Activated CD8-positive, alpha-beta memory T cell treated with anti-CD3 and anti-CD28 coated beads, Interleukin-2, amount 50 U/mL, for 24 hours (primary cell): ENCODE measurements at regions not wholly inside any gene's neighbourhood (a gene's known extent, or its start where the extent isn't known, plus 50 kb on each side); places are given as distances from the start of the nearest gene placed in this dataset.

Experiments used
- DNase-seq: peaks from one replicate; pipeline ENCODE4 v3.0.0-alpha.2; 2020; ENCODE audit errors: extremely low read depth

- no peak for DNase-seq
These were observed 179.9 kb downstream of the NPHP4 start for GRCh38 chr1:5812295-5812694.

- DNase-seq, result no peak
These were observed 180.8 kb downstream of the NPHP4 start for GRCh38 chr1:5811419-5811818.

- no peak for DNase-seq
These were observed 181.5 kb downstream of the NPHP4 start for GRCh38 chr1:5810553-5811270.

- DNase-seq, result no peak
These were observed 182.1 kb downstream of the NPHP4 start for GRCh38 chr1:5810131-5810530.

- DNase-seq, result no peak
These were observed 182.9 kb downstream of the NPHP4 start for GRCh38 chr1:5809207-5809788.

- DNase-seq, result no peak
These were observed 188.4 kb downstream of the NPHP4 start for GRCh38 chr1:5803851-5804250.

GRCh38 chr1:5802606-5803005 lies 189.6 kb downstream of the NPHP4 start:
- DNase-seq, result no peak

GRCh38 chr1:5798904-5799303 lies 193.3 kb downstream of the NPHP4 start:
- DNase-seq, result no peak

- no peak for DNase-seq
These were observed 194.0 kb downstream of the NPHP4 start for GRCh38 chr1:5798151-5798730.

GRCh38 chr1:5796028-5796427 lies 196.2 kb downstream of the NPHP4 start:
- DNase-seq, result no peak

- no peak for DNase-seq
These were observed 197.9 kb downstream of the NPHP4 start for GRCh38 chr1:5794279-5794678.

GRCh38 chr1:5793516-5793915 lies 198.7 kb downstream of the NPHP4 start:
- no peak for DNase-seq

GRCh38 chr1:5781079-5781478 lies 211.1 kb downstream of the NPHP4 start:
- no peak for DNase-seq

- no peak for DNase-seq
These were observed 211.9 kb downstream of the NPHP4 start for GRCh38 chr1:5780324-5780716.

- no peak for DNase-seq
These were observed 212.5 kb downstream of the NPHP4 start for GRCh38 chr1:5779608-5780323.

GRCh38 chr1:5776035-5776550 lies 216.1 kb downstream of the NPHP4 start:
- DNase-seq, result no peak

GRCh38 chr1:5774019-5774418 lies 218.2 kb downstream of the NPHP4 start:
- DNase-seq, result no peak

- no peak for DNase-seq
These were observed 220.4 kb downstream of the NPHP4 start for GRCh38 chr1:5771788-5772187.

GRCh38 chr1:5770981-5771765 lies 221.1 kb downstream of the NPHP4 start:
- no peak for DNase-seq

- no peak for DNase-seq
These were observed 222.5 kb downstream of the NPHP4 start for GRCh38 chr1:5769760-5770159.

- DNase-seq, result no peak
These were observed 223.1 kb downstream of the NPHP4 start for GRCh38 chr1:5769146-5769545.

- DNase-seq, result no peak
These were observed 224.2 kb downstream of the NPHP4 start for GRCh38 chr1:5768014-5768413.
